Memory B cell (primary cell): ENCODE measurements at regions not wholly inside any gene's neighbourhood (a gene's known extent, or its start where the extent isn't known, plus 50 kb on each side); places are given as distances from the start of the nearest gene placed in this dataset.
"Not testable (repeated sequence)": the region's sequence is repeated elsewhere in the genome, so short reads cannot be mapped to it uniquely, and the experiment has no call there.

Source experiments
- ATAC-seq: fragments of 150-1000 bp; cut with Tn5 transposase; 2 replicates; pipeline ENCODE4 v1.10.0; 2021; ENCODE audit warnings: low read depth, mild to moderate bottlenecking, moderate library complexity
- DNase-seq, 2 donors: peaks; one replicate each; pipeline ENCODE4 v3.0.0; 2022; ENCODE audit warnings: low spot score in 2 of 2
- H3K27ac Mint-ChIP-seq: one replicate; pipeline ENCODE4 v1.8.0; 2022; ENCODE audit warnings: mild to moderate bottlenecking, moderate library complexity, mixed read lengths
- H3K27me3 Mint-ChIP-seq: one replicate; pipeline ENCODE4 v1.8.0; 2022; ENCODE audit warnings: mixed read lengths
- H3K36me3 Mint-ChIP-seq: one replicate; pipeline ENCODE4 v1.8.0; 2022; ENCODE audit warnings: mild to moderate bottlenecking, mixed read lengths
- H3K4me1 Mint-ChIP-seq: one replicate; pipeline ENCODE4 v1.8.0; 2022; ENCODE audit warnings: mixed read lengths
- H3K4me3 Mint-ChIP-seq: one replicate; pipeline ENCODE4 v1.8.0; 2022; ENCODE audit warnings: mild to moderate bottlenecking, moderate library complexity, mixed read lengths
- H3K9me3 Mint-ChIP-seq: one replicate; pipeline ENCODE4 v1.8.0; 2022; ENCODE audit warnings: mixed read lengths

GRCh38 chr2:82789851-82790205 lies 1669.3 kb downstream of the SUCLG1 start:
- no peaks in the 10 kb centered on the region for H3K36me3 Mint-ChIP-seq
- no peak for DNase-seq
- no peak overlapping the region for H3K4me3 Mint-ChIP-seq
- no peaks in the 10 kb centered on the region for H3K27me3 Mint-ChIP-seq
- no peak overlapping the region for H3K27ac Mint-ChIP-seq
- no peak for ATAC-seq
- H3K9me3 Mint-ChIP-seq, result peaks cover 3% of the 10 kb centered on the region
- no peaks in the 10 kb centered on the region for H3K4me1 Mint-ChIP-seq

GRCh38 chr2:82781176-82781915 lies 1677.7 kb downstream of the SUCLG1 start:
- DNase-seq (no peak), ATAC-seq (no peak)
- no peak overlapping the region for H3K27ac Mint-ChIP-seq
- H3K27me3 Mint-ChIP-seq, result no peaks in the 10 kb centered on the region
- H3K4me1 Mint-ChIP-seq, result no peaks in the 10 kb centered on the region
- H3K4me3 Mint-ChIP-seq, result no peak overlapping the region
- no peaks in the 10 kb centered on the region for H3K36me3 Mint-ChIP-seq
- peaks cover 4% of the 10 kb centered on the region for H3K9me3 Mint-ChIP-seq

GRCh38 chr2:82780050-82780449 lies 1679.0 kb downstream of the SUCLG1 start:
- no peaks in the 10 kb centered on the region for H3K4me1 Mint-ChIP-seq
- H3K9me3 Mint-ChIP-seq, result peaks cover 4% of the 10 kb centered on the region
- H3K4me3 Mint-ChIP-seq, result no peak overlapping the region
- no peaks in the 10 kb centered on the region for H3K27me3 Mint-ChIP-seq
- no peak for DNase-seq
- H3K27ac Mint-ChIP-seq, result no peak overlapping the region
- H3K36me3 Mint-ChIP-seq, result no peaks in the 10 kb centered on the region
- ATAC-seq, result no peak

- Mint-ChIP-seq H3K9me3 (peaks cover 12% of the 10 kb centered on the region), H3K4me3 (no peak overlapping the region), H3K36me3 (no peaks in the 10 kb centered on the region), H3K4me1 (no peaks in the 10 kb centered on the region), H3K27ac (no peak overlapping the region), H3K27me3 (no peaks in the 10 kb centered on the region)
- no peak for ATAC-seq
- DNase-seq, result no peak
Measured at GRCh38 chr2:82752396-82752795, 1706.7 kb downstream of the SUCLG1 start.

GRCh38 chr2:82748653-82749052 lies 1710.4 kb downstream of the SUCLG1 start:
- Mint-ChIP-seq H3K36me3 (no peaks in the 10 kb centered on the region), H3K4me1 (no peaks in the 10 kb centered on the region), H3K27me3 (no peaks in the 10 kb centered on the region), H3K27ac (no peak overlapping the region), H3K4me3 (no peak overlapping the region), H3K9me3 (peaks cover 12% of the 10 kb centered on the region)
- DNase-seq, result no peak
- no peak for ATAC-seq

GRCh38 chr2:82740527-82740926 lies 1718.6 kb downstream of the SUCLG1 start:
- ATAC-seq (no peak), DNase-seq (no peak)
- no peak overlapping the region for H3K27ac Mint-ChIP-seq
- H3K9me3 Mint-ChIP-seq, result peaks cover 11% of the 10 kb centered on the region
- H3K36me3 Mint-ChIP-seq, result no peaks in the 10 kb centered on the region
- no peaks in the 10 kb centered on the region for H3K27me3 Mint-ChIP-seq
- no peak overlapping the region for H3K4me3 Mint-ChIP-seq
- no peaks in the 10 kb centered on the region for H3K4me1 Mint-ChIP-seq

GRCh38 chr2:82737965-82738364 lies 1721.1 kb downstream of the SUCLG1 start:
- H3K27ac Mint-ChIP-seq, H3K9me3 Mint-ChIP-seq, ATAC-seq, H3K4me1 Mint-ChIP-seq, H3K36me3 Mint-ChIP-seq, H3K4me3 Mint-ChIP-seq, DNase-seq, H3K27me3 Mint-ChIP-seq: not testable (repeated sequence)

- Mint-ChIP-seq H3K36me3 (no peaks in the 10 kb centered on the region), H3K27me3 (no peaks in the 10 kb centered on the region), H3K27ac (no peak overlapping the region), H3K4me3 (no peak overlapping the region), H3K4me1 (no peaks in the 10 kb centered on the region), H3K9me3 (peaks cover 4% of the 10 kb centered on the region)
- DNase-seq (no peak), ATAC-seq (no peak)
Measured at GRCh38 chr2:82735336-82735735, 1723.7 kb downstream of the SUCLG1 start.

- Mint-ChIP-seq H3K4me1 (no peaks in the 10 kb centered on the region), H3K27me3 (no peaks in the 10 kb centered on the region), H3K4me3 (no peak overlapping the region), H3K9me3 (peaks cover 4% of the 10 kb centered on the region), H3K27ac (no peak overlapping the region), H3K36me3 (no peaks in the 10 kb centered on the region)
- ATAC-seq (no peak), DNase-seq (no peak)
Measured at GRCh38 chr2:82731824-82732223, 1727.3 kb downstream of the SUCLG1 start.

- Mint-ChIP-seq H3K36me3 (no peaks in the 10 kb centered on the region), H3K4me3 (no peak overlapping the region), H3K27me3 (no peaks in the 10 kb centered on the region), H3K9me3 (peaks cover 4% of the 10 kb centered on the region), H3K4me1 (no peaks in the 10 kb centered on the region), H3K27ac (no peak overlapping the region)
- no peak for DNase-seq
- no peak for ATAC-seq
Measured at GRCh38 chr2:82730811-82731210, 1728.3 kb downstream of the SUCLG1 start.

- DNase-seq (no peak), ATAC-seq (no peak)
- H3K9me3 Mint-ChIP-seq, result peaks cover 4% of the 10 kb centered on the region
- no peak overlapping the region for H3K27ac Mint-ChIP-seq
- no peaks in the 10 kb centered on the region for H3K36me3 Mint-ChIP-seq
- no peak overlapping the region for H3K4me3 Mint-ChIP-seq
- H3K27me3 Mint-ChIP-seq, result no peaks in the 10 kb centered on the region
- H3K4me1 Mint-ChIP-seq, result no peaks in the 10 kb centered on the region
Measured at GRCh38 chr2:82728090-82728489, 1731.0 kb downstream of the SUCLG1 start.

GRCh38 chr2:82708681-82709080 lies 1750.4 kb downstream of the SUCLG1 start:
- ATAC-seq, result no peak
- H3K36me3 Mint-ChIP-seq, result no peaks in the 10 kb centered on the region
- H3K9me3 Mint-ChIP-seq, result peaks cover 6% of the 10 kb centered on the region
- no peaks in the 10 kb centered on the region for H3K27me3 Mint-ChIP-seq
- H3K27ac Mint-ChIP-seq, result no peak overlapping the region
- DNase-seq, result no peak
- H3K4me1 Mint-ChIP-seq, result no peaks in the 10 kb centered on the region
- no peak overlapping the region for H3K4me3 Mint-ChIP-seq

GRCh38 chr2:82697231-82697630 lies 1761.8 kb downstream of the SUCLG1 start:
- Mint-ChIP-seq H3K4me1 (no peaks in the 10 kb centered on the region), H3K36me3 (no peaks in the 10 kb centered on the region), H3K27me3 (no peaks in the 10 kb centered on the region), H3K27ac (no peak overlapping the region), H3K4me3 (no peak overlapping the region), H3K9me3 (peaks cover 7% of the 10 kb centered on the region)
- ATAC-seq (no peak), DNase-seq (no peak)

GRCh38 chr2:82694431-82694830 lies 1764.6 kb downstream of the SUCLG1 start:
- Mint-ChIP-seq H3K36me3 (no peaks in the 10 kb centered on the region), H3K27ac (no peak overlapping the region)
- no peak for DNase-seq

GRCh38 chr2:82690757-82691411 lies 1768.2 kb downstream of the SUCLG1 start:
- Mint-ChIP-seq H3K4me1 (no peaks in the 10 kb centered on the region), H3K36me3 (no peaks in the 10 kb centered on the region), H3K27ac (no peak overlapping the region), H3K4me3 (no peak overlapping the region), H3K9me3 (peaks cover 1% of the 10 kb centered on the region), H3K27me3 (no peaks in the 10 kb centered on the region)
- DNase-seq (no peak), ATAC-seq (no peak)

More at GRCh38 chr2:82694431-82694830, 1764.6 kb downstream of the SUCLG1 start:
- Mint-ChIP-seq H3K4me3 (no peak overlapping the region), H3K9me3 (peaks cover 3% of the 10 kb centered on the region), H3K4me1 (no peaks in the 10 kb centered on the region), H3K27me3 (no peaks in the 10 kb centered on the region)
- ATAC-seq, result no peak
